Endodermal cell (in vitro differentiated cells): ENCODE measurements at regions not wholly inside any gene's neighbourhood (a gene's known extent, or its start where the extent isn't known, plus 50 kb on each side); places are given as distances from the start of the nearest gene placed in this dataset.

Experiments used
- DNase-seq: peaks from one replicate; pipeline ENCODE4 v3.0.0-alpha.2; 2017
- H3K27ac ChIP-seq: 2 replicates; pipeline ENCODE4 v1.5.1; 2013; ENCODE audit warnings: mild to moderate bottlenecking, low read depth, low read length, moderate library complexity
- H3K27me3 ChIP-seq: 2 replicates; pipeline ENCODE4 v1.6.1; 2013; ENCODE audit warnings: mild to moderate bottlenecking, low read length, moderate library complexity; ENCODE audit not compliant: insufficient read depth, control insufficient read depth, poor library complexity, severe bottlenecking
- H3K36me3 ChIP-seq: 2 replicates; pipeline ENCODE4 v1.7.0; 2013; ENCODE audit warnings: mild to moderate bottlenecking, low read length, moderate library complexity; ENCODE audit not compliant: control insufficient read depth, insufficient read depth
- H3K4me1 ChIP-seq: one replicate; pipeline ENCODE4 v1.7.0; 2013; ENCODE audit warnings: low read length; ENCODE audit not compliant: control insufficient read depth, insufficient read depth
- H3K4me3 ChIP-seq: 2 replicates; pipeline ENCODE4 v1.5.1; 2013; ENCODE audit warnings: mild to moderate bottlenecking, low read length, moderate library complexity
- H3K9ac ChIP-seq: 2 replicates; pipeline ENCODE4 v1.6.1; 2013; ENCODE audit warnings: mild to moderate bottlenecking, low read length, moderate library complexity; ENCODE audit not compliant: poor library complexity, severe bottlenecking; ENCODE audit errors: extremely low read depth
- H3K9me3 ChIP-seq: 2 replicates; pipeline ENCODE4 v1.6.1; 2013; ENCODE audit warnings: mild to moderate bottlenecking, low read length, moderate library complexity; ENCODE audit not compliant: control insufficient read depth
- H3K27ac Mint-ChIP-seq: 2 replicates; pipeline ENCODE4 v1.8.0; 2020; ENCODE audit warnings: mixed read lengths
- H3K27me3 Mint-ChIP-seq: 2 replicates; pipeline ENCODE4 v1.8.0; 2021; ENCODE audit warnings: mild to moderate bottlenecking, mixed read lengths; ENCODE audit not compliant: insufficient read depth
- H3K36me3 Mint-ChIP-seq: 2 replicates; pipeline ENCODE4 v1.8.0; 2020; ENCODE audit warnings: low read depth, mixed read lengths
- H3K4me1 Mint-ChIP-seq: 2 replicates; pipeline ENCODE4 v1.8.0; 2020; ENCODE audit warnings: mixed read lengths
- H3K4me3 Mint-ChIP-seq: 2 replicates; pipeline ENCODE4 v1.8.0; 2020; ENCODE audit warnings: mild to moderate bottlenecking, moderate library complexity, mixed read lengths
- H3K9me3 Mint-ChIP-seq: 2 replicates; pipeline ENCODE4 v1.8.0; 2020; ENCODE audit warnings: mild to moderate bottlenecking, mixed read lengths
- CTCF ChIP-seq: fragments of 200-600 bp; sonication (generic); conservative IDR thresholded peaks from 2 replicates; pipeline ENCODE4 v1.5.0; 2021; ENCODE audit warnings: antibody characterized with exemption, mild to moderate bottlenecking
- WGBS, 2 experiments: methylation state at CpG; one replicate each; pipeline versions ENCODE4 v1.1.5 to v1.1.7; 2013; ENCODE audit warnings: missing lambda C conversion rate in 2 of 2, mixed read lengths in 1 of 2; ENCODE audit not compliant: insufficient coverage in 1 of 2, insufficient read length in 1 of 2; 5-methylcytosine and 5-hydroxymethylcytosine counted together

- Mint-ChIP-seq H3K9me3 (peaks cover 7% of the 10 kb centered on the region), H3K36me3 (no peaks in the 10 kb centered on the region), H3K4me1 (no peaks in the 10 kb centered on the region), H3K4me3 (no peak overlapping the region), H3K27ac (no peak overlapping the region), H3K27me3 (no peaks in the 10 kb centered on the region)
- no peak for DNase-seq
- no peak for TF ChIP-seq CTCF
- Histone ChIP-seq H3K27me3 (no peaks in the 10 kb centered on the region), H3K9ac (no peak overlapping the region), H3K36me3 (no peaks in the 10 kb centered on the region), H3K27ac (no peak overlapping the region), H3K9me3 (no peaks in the 10 kb centered on the region), H3K4me1 (no peaks in the 10 kb centered on the region), H3K4me3 (no peak overlapping the region)
- WGBS, 2 experiments, result 73 to 84% methylated on average over 12 to 22 of the region's 22 CpGs
These were observed 102.5 kb downstream of the RBFOX3 start for GRCh38 chr17:79508291-79508716.

GRCh38 chr17:79506955-79507354 lies 103.9 kb downstream of the RBFOX3 start:
- no peak overlapping the region for H3K4me3 Mint-ChIP-seq
- H3K36me3 Mint-ChIP-seq, result no peaks in the 10 kb centered on the region
- no peaks in the 10 kb centered on the region for H3K9me3 ChIP-seq
- H3K9ac ChIP-seq, result no peak overlapping the region
- H3K27ac Mint-ChIP-seq, result no peak overlapping the region
- no peak overlapping the region for H3K4me3 ChIP-seq
- no peak for TF ChIP-seq CTCF
- H3K27me3 Mint-ChIP-seq, result no peaks in the 10 kb centered on the region
- H3K27ac ChIP-seq, result no peak overlapping the region
- no peaks in the 10 kb centered on the region for H3K4me1 Mint-ChIP-seq
- peaks cover 7% of the 10 kb centered on the region for H3K9me3 Mint-ChIP-seq
- no peaks in the 10 kb centered on the region for H3K36me3 ChIP-seq
- 88 to 98% methylated on average over 7 to 10 of the region's 10 CpGs for WGBS, 2 experiments
- DNase-seq, result no peak
- H3K4me1 ChIP-seq, result no peaks in the 10 kb centered on the region
- no peaks in the 10 kb centered on the region for H3K27me3 ChIP-seq

GRCh38 chr17:79506150-79506870 lies 104.5 kb downstream of the RBFOX3 start:
- Histone ChIP-seq H3K9me3 (no peaks in the 10 kb centered on the region), H3K36me3 (no peaks in the 10 kb centered on the region), H3K27ac (no peak overlapping the region), H3K4me3 (no peak overlapping the region), H3K27me3 (no peaks in the 10 kb centered on the region), H3K9ac (no peak overlapping the region), H3K4me1 (no peaks in the 10 kb centered on the region)
- peaks cover 6% of the 10 kb centered on the region for H3K9me3 Mint-ChIP-seq
- no peaks in the 10 kb centered on the region for H3K36me3 Mint-ChIP-seq
- 96 to 98% methylated on average over 10 to 24 of the region's 24 CpGs for WGBS, 2 experiments
- no peak for TF ChIP-seq CTCF
- DNase-seq, result no peak
- no peaks in the 10 kb centered on the region for H3K27me3 Mint-ChIP-seq
- H3K4me3 Mint-ChIP-seq, result no peak overlapping the region
- no peaks in the 10 kb centered on the region for H3K4me1 Mint-ChIP-seq
- no peak overlapping the region for H3K27ac Mint-ChIP-seq
